ENCODE measurements at regions not wholly inside any gene's neighbourhood (a gene's known extent, or its start where the extent isn't known, plus 50 kb on each side); places are given as distances from the start of the nearest gene placed in this dataset.

GRCh38 chr15:29590701-29591100, 231.6 kb downstream of the TJP1 start:
- no peak overlapping the region for H3K4me3 ChIP-seq (ENCODE audit: low read depth, low read length)

GRCh38 chr15:29589975-29590374, 232.3 kb downstream of the TJP1 start:
- no peak for TF ChIP-seq CTCF (IDR thresholded peaks at IDR 0.05; ENCODE audit: low read depth, low read length, missing control alignments)
- no peak overlapping the region for H3K4me3 ChIP-seq (ENCODE audit: low read depth, low read length)
- no peak for DNase-seq (ENCODE audit: low read depth)

More at GRCh38 chr15:29590701-29591100, 231.6 kb downstream of the TJP1 start:
- no peak for DNase-seq (ENCODE audit: low read depth)
- no peak for TF ChIP-seq CTCF (IDR thresholded peaks at IDR 0.05; ENCODE audit: low read depth, low read length, missing control alignments)

GRCh38 chr15:29589416-29589815, 232.9 kb downstream of the TJP1 start:
- DNase-seq (ENCODE audit: low read depth): no peak
- TF ChIP-seq CTCF (IDR thresholded peaks at IDR 0.05; ENCODE audit: low read depth, low read length, missing control alignments): no peak
- H3K4me3 ChIP-seq (ENCODE audit: low read depth, low read length): no peak overlapping the region

- no peak for TF ChIP-seq CTCF (IDR thresholded peaks at IDR 0.05; ENCODE audit: low read depth, low read length, missing control alignments)
- no peak for DNase-seq (ENCODE audit: low read depth)
- no peak overlapping the region for H3K4me3 ChIP-seq (ENCODE audit: low read depth, low read length)
Measured at GRCh38 chr15:29573197-29573838, 248.9 kb downstream of the TJP1 start.

GRCh38 chr15:29571792-29572431, 250.4 kb downstream of the TJP1 start:
- no peak overlapping the region for H3K4me3 ChIP-seq (ENCODE audit: low read depth, low read length)
- DNase-seq (ENCODE audit: low read depth): no peak
- no peak for TF ChIP-seq CTCF (IDR thresholded peaks at IDR 0.05; ENCODE audit: low read depth, low read length, missing control alignments)

GRCh38 chr15:29570948-29571791, 251.1 kb downstream of the TJP1 start:
- no peak for DNase-seq (ENCODE audit: low read depth)
- no peak overlapping the region for H3K4me3 ChIP-seq (ENCODE audit: low read depth, low read length)
- no peak for TF ChIP-seq CTCF (IDR thresholded peaks at IDR 0.05; ENCODE audit: low read depth, low read length, missing control alignments)
